T-helper 2 cell treated with Interferon-gamma antibody and Interleukin-4, amounts not matched to agents 5 μg/mL and 100 μg/mL, for 36 hours (primary cell): ENCODE measurements at regions not wholly inside any gene's neighbourhood (a gene's known extent, or its start where the extent isn't known, plus 50 kb on each side); places are given as distances from the start of the nearest gene placed in this dataset.

ENCODE experiments used
- DNase-seq: peaks from one replicate; pipeline ENCODE4 v3.0.0; 2021; ENCODE audit warnings: low spot score
- H3K27ac Mint-ChIP-seq: one replicate; pipeline ENCODE4 v1.8.0; 2021; ENCODE audit warnings: mild to moderate bottlenecking, mixed read lengths
- H3K27me3 Mint-ChIP-seq: one replicate; pipeline ENCODE4 v1.8.0; 2021; ENCODE audit warnings: low read depth, mixed read lengths
- H3K36me3 Mint-ChIP-seq: one replicate; pipeline ENCODE4 v1.8.0; 2021; ENCODE audit warnings: low read depth, mixed read lengths
- H3K4me1 Mint-ChIP-seq: one replicate; pipeline ENCODE4 v1.8.0; 2021; ENCODE audit warnings: low read depth, mixed read lengths
- H3K4me3 Mint-ChIP-seq: one replicate; pipeline ENCODE4 v1.8.0; 2022; ENCODE audit warnings: mild to moderate bottlenecking, moderate library complexity, mixed read lengths
- H3K9me3 Mint-ChIP-seq: one replicate; pipeline ENCODE4 v1.8.0; 2021; ENCODE audit warnings: mixed read lengths

GRCh38 chr10:60560451-60560850 is 170.8 kb upstream of the ANK3 start:
- peaks cover under 1% of the 10 kb centered on the region for H3K36me3 Mint-ChIP-seq
- no peaks in the 10 kb centered on the region for H3K27me3 Mint-ChIP-seq
- H3K9me3 Mint-ChIP-seq, result peaks cover 5% of the 10 kb centered on the region
- H3K27ac Mint-ChIP-seq, result no peak overlapping the region
- no peak for DNase-seq
- H3K4me1 Mint-ChIP-seq, result peaks cover 9% of the 10 kb centered on the region
- no peak overlapping the region for H3K4me3 Mint-ChIP-seq

- H3K4me3 Mint-ChIP-seq, result no peak overlapping the region
- H3K9me3 Mint-ChIP-seq, result peaks cover 3% of the 10 kb centered on the region
- no peaks in the 10 kb centered on the region for H3K27me3 Mint-ChIP-seq
- H3K36me3 Mint-ChIP-seq, result no peaks in the 10 kb centered on the region
- H3K4me1 Mint-ChIP-seq, result peaks cover 6% of the 10 kb centered on the region
- no peak overlapping the region for H3K27ac Mint-ChIP-seq
- no peak for DNase-seq
These were observed 166.0 kb upstream of the ANK3 start for GRCh38 chr10:60555700-60556099.

GRCh38 chr10:60549686-60550085 is 160.0 kb upstream of the ANK3 start:
- Mint-ChIP-seq H3K9me3 (no peaks in the 10 kb centered on the region), H3K36me3 (no peaks in the 10 kb centered on the region), H3K27ac (no peak overlapping the region), H3K4me1 (no peaks in the 10 kb centered on the region), H3K4me3 (no peak overlapping the region), H3K27me3 (no peaks in the 10 kb centered on the region)
- DNase-seq, result no peak

GRCh38 chr10:60542657-60543056 is 153.0 kb upstream of the ANK3 start:
- Mint-ChIP-seq H3K36me3 (peaks cover 1% of the 10 kb centered on the region), H3K9me3 (no peaks in the 10 kb centered on the region), H3K4me1 (peaks cover 3% of the 10 kb centered on the region), H3K27me3 (no peaks in the 10 kb centered on the region), H3K4me3 (no peak overlapping the region), H3K27ac (no peak overlapping the region)
- DNase-seq, result no peak

GRCh38 chr10:60541451-60541850 is 151.8 kb upstream of the ANK3 start:
- no peaks in the 10 kb centered on the region for H3K9me3 Mint-ChIP-seq
- DNase-seq, result no peak
- H3K27me3 Mint-ChIP-seq, result no peaks in the 10 kb centered on the region
- H3K36me3 Mint-ChIP-seq, result peaks cover 1% of the 10 kb centered on the region
- H3K4me3 Mint-ChIP-seq, result no peak overlapping the region
- H3K27ac Mint-ChIP-seq, result no peak overlapping the region
- H3K4me1 Mint-ChIP-seq, result peaks cover 8% of the 10 kb centered on the region

- peaks cover 1% of the 10 kb centered on the region for H3K36me3 Mint-ChIP-seq
- no peaks in the 10 kb centered on the region for H3K9me3 Mint-ChIP-seq
- no peak overlapping the region for H3K27ac Mint-ChIP-seq
- H3K4me1 Mint-ChIP-seq, result peaks cover 10% of the 10 kb centered on the region
- no peak overlapping the region for H3K4me3 Mint-ChIP-seq
- DNase-seq, result no peak
- no peaks in the 10 kb centered on the region for H3K27me3 Mint-ChIP-seq
These were observed 148.0 kb upstream of the ANK3 start for GRCh38 chr10:60537697-60538096.

- DNase-seq, result peak; percentile 32
- Mint-ChIP-seq H3K27me3 (no peaks in the 10 kb centered on the region), H3K4me1 (peaks cover 10% of the 10 kb centered on the region), H3K4me3 (no peak overlapping the region), H3K27ac (peak overlapping the region; percentile 36), H3K36me3 (peaks cover 1% of the 10 kb centered on the region), H3K9me3 (no peaks in the 10 kb centered on the region)
These were observed 146.9 kb upstream of the ANK3 start for GRCh38 chr10:60536529-60537114.

GRCh38 chr10:60535427-60535826 is 145.8 kb upstream of the ANK3 start:
- DNase-seq, result no peak
- Mint-ChIP-seq H3K4me1 (peaks cover 10% of the 10 kb centered on the region), H3K27me3 (no peaks in the 10 kb centered on the region), H3K9me3 (no peaks in the 10 kb centered on the region), H3K27ac (no peak overlapping the region), H3K36me3 (peaks cover 1% of the 10 kb centered on the region), H3K4me3 (no peak overlapping the region)

- DNase-seq, result no peak
- Mint-ChIP-seq H3K36me3 (peaks cover 1% of the 10 kb centered on the region), H3K27ac (no peak overlapping the region), H3K4me3 (no peak overlapping the region), H3K9me3 (no peaks in the 10 kb centered on the region), H3K4me1 (peaks cover 10% of the 10 kb centered on the region), H3K27me3 (no peaks in the 10 kb centered on the region)
These were observed 145.2 kb upstream of the ANK3 start for GRCh38 chr10:60534761-60535389.

- H3K27me3 Mint-ChIP-seq, result no peaks in the 10 kb centered on the region
- no peaks in the 10 kb centered on the region for H3K36me3 Mint-ChIP-seq
- no peak for DNase-seq
- no peak overlapping the region for H3K27ac Mint-ChIP-seq
- H3K4me3 Mint-ChIP-seq, result no peak overlapping the region
- peaks cover 7% of the 10 kb centered on the region for H3K4me1 Mint-ChIP-seq
- no peaks in the 10 kb centered on the region for H3K9me3 Mint-ChIP-seq
These were observed 143.2 kb upstream of the ANK3 start for GRCh38 chr10:60532696-60533468.

GRCh38 chr10:60531006-60531405 is 141.3 kb upstream of the ANK3 start:
- Mint-ChIP-seq H3K4me3 (no peak overlapping the region), H3K27me3 (no peaks in the 10 kb centered on the region), H3K36me3 (no peaks in the 10 kb centered on the region), H3K4me1 (peaks cover 2% of the 10 kb centered on the region), H3K9me3 (no peaks in the 10 kb centered on the region), H3K27ac (no peak overlapping the region)
- DNase-seq, result no peak

- no peak for DNase-seq
- Mint-ChIP-seq H3K27ac (no peak overlapping the region), H3K4me3 (no peak overlapping the region), H3K27me3 (no peaks in the 10 kb centered on the region), H3K9me3 (peaks cover 4% of the 10 kb centered on the region), H3K36me3 (no peaks in the 10 kb centered on the region), H3K4me1 (peaks cover 2% of the 10 kb centered on the region)
These were observed 138.0 kb upstream of the ANK3 start for GRCh38 chr10:60527676-60528075.

- no peaks in the 10 kb centered on the region for H3K27me3 Mint-ChIP-seq
- peaks cover 4% of the 10 kb centered on the region for H3K9me3 Mint-ChIP-seq
- no peaks in the 10 kb centered on the region for H3K36me3 Mint-ChIP-seq
- H3K27ac Mint-ChIP-seq, result no peak overlapping the region
- no peak for DNase-seq
- no peak overlapping the region for H3K4me3 Mint-ChIP-seq
- peaks cover 4% of the 10 kb centered on the region for H3K4me1 Mint-ChIP-seq
These were observed 136.3 kb upstream of the ANK3 start for GRCh38 chr10:60525716-60526585.

GRCh38 chr10:60524541-60524940 is 134.9 kb upstream of the ANK3 start:
- Mint-ChIP-seq H3K4me1 (peaks cover 4% of the 10 kb centered on the region), H3K4me3 (no peak overlapping the region), H3K9me3 (peaks cover 4% of the 10 kb centered on the region), H3K27me3 (no peaks in the 10 kb centered on the region), H3K36me3 (no peaks in the 10 kb centered on the region), H3K27ac (no peak overlapping the region)
- DNase-seq, result no peak
